K562 (cell line): ENCODE measurements at regions not wholly inside any gene's neighbourhood (a gene's known extent, or its start where the extent isn't known, plus 50 kb on each side); places are given as distances from the start of the nearest gene placed in this dataset.

Experiments used
- ATAC-seq: fragments of 200-7000 bp; cut with Tn5 transposase; 3 replicates; pipeline ENCODE4 v1.9.1; 2020; ENCODE audit warnings: moderate library complexity
- BruUV-seq: library from RNA; stranded (reverse); fragments of 400-500 nt; replicated peaks from 2 replicates; lab custom pipeline; 2021; lab: Mats Ljungman, UMichigan
- CTCF ChIA-PET: fragments of 300-600 bp; formaldehyde crosslinking; extraction: SDS; loops from one replicate; lab custom pipeline; 2021; ENCODE audit warnings: low intra/inter-chr PET ratio; lab: Yijun Ruan, JAX
- POLR2A ChIA-PET: fragments of 300-600, 350-650 bp; sonication (Branson Sonifier 250); formaldehyde crosslinking; extraction: SDS; loops from one replicate; lab custom pipeline; 2021; ENCODE audit warnings: antibody characterized with exemption, inconsistent platforms; lab: Yijun Ruan, JAX
- DNase-seq, 4 experiments: peaks; one replicate each; pipeline versions ENCODE4 v3.0.0 to v3.0.0-alpha.2; 2011 to 2018; ENCODE audit warnings: low spot score in 3 of 4, mixed read lengths in 3 of 4; ENCODE audit errors: extremely low read depth in 1 of 4
- FAIRE-seq: peaks from 2 replicates; lab custom pipeline; 2011; peaks lifted over from hg19 to GRCh38; lab: Jason Lieb, UNC
- H2AFZ ChIP-seq: 2 replicates; pipeline ENCODE4 v1.6.0; 2011; ENCODE audit warnings: low read depth, low read length, control low read depth, inconsistent platforms
- H3K27ac ChIP-seq: fragments of 200-600 bp; 3 replicates; pipeline ENCODE4 v1.8.0; 2011; ENCODE audit warnings: low read depth, mild to moderate bottlenecking, control low read depth, inconsistent platforms, low read length, moderate library complexity, mixed read lengths; ENCODE audit errors: extremely low read depth
- H3K27me3 ChIP-seq, 2 experiments: fragments of 300-600 bp in 1 of 2; 2 replicates in 1 of 2; 3 replicates in 1 of 2; pipeline versions ENCODE4 v1.6.0 to v1.8.0; 2011; ENCODE audit warnings: inconsistent platforms in 2 of 2, low read length in 2 of 2, mild to moderate bottlenecking in 1 of 2, mixed read lengths in 1 of 2, moderate library complexity in 1 of 2; ENCODE audit not compliant: control insufficient read depth in 2 of 2, insufficient read depth in 2 of 2
- H3K36me3 ChIP-seq: fragments of 300-600 bp; 3 replicates; pipeline ENCODE4 v1.8.0; 2011; ENCODE audit warnings: mild to moderate bottlenecking, low read length, inconsistent platforms; ENCODE audit not compliant: control insufficient read depth, insufficient read depth
- H3K4me1 ChIP-seq, 2 experiments: fragments of 200-600 bp in 1 of 2; replicated peaks in 1 of 2; 2 replicates in 1 of 2; 3 replicates in 1 of 2; pipeline versions ENCODE4 v1.5.1 to v1.8.0; 2011; ENCODE audit warnings: inconsistent platforms in 2 of 2, low read length in 2 of 2, mild to moderate bottlenecking in 1 of 2, mixed read lengths in 1 of 2, moderate library complexity in 1 of 2; ENCODE audit not compliant: control insufficient read depth in 2 of 2, insufficient read depth in 2 of 2
- H3K4me2 ChIP-seq: 2 replicates; pipeline ENCODE4 v1.6.1; 2011; ENCODE audit warnings: low read length, control low read depth, inconsistent platforms, mixed read lengths; ENCODE audit not compliant: insufficient read depth
- H3K4me3 ChIP-seq: fragments of 200-600 bp; sonication (generic), shearing (Covaris generic); 2 replicates; pipeline ENCODE4 v1.5.1; 2016; ENCODE audit warnings: control low read depth, inconsistent platforms
- H3K79me2 ChIP-seq: fragments of 200-600 bp; 3 replicates; pipeline ENCODE4 v1.8.0; 2011; ENCODE audit warnings: low read length, inconsistent platforms; ENCODE audit not compliant: control insufficient read depth, insufficient read depth
- H3K9ac ChIP-seq, 2 experiments: 2 replicates each; pipeline versions ENCODE4 v1.6.0 to v1.6.1; 2011; ENCODE audit warnings: low read depth in 2 of 2, low read length in 2 of 2, control low read depth in 1 of 2, inconsistent platforms in 1 of 2, mild to moderate bottlenecking in 1 of 2, mixed read lengths in 1 of 2; ENCODE audit not compliant: insufficient read depth in 1 of 2
- H3K9me1 ChIP-seq: one replicate; pipeline ENCODE4 v1.6.0; 2011; ENCODE audit warnings: inconsistent platforms, mild to moderate bottlenecking, low read length, moderate library complexity; ENCODE audit not compliant: control insufficient read depth, insufficient read depth
- H3K9me3 ChIP-seq: replicated peaks from 2 replicates; pipeline ENCODE4 v1.5.1; 2011; ENCODE audit warnings: low read depth, low read length, inconsistent platforms; ENCODE audit not compliant: control insufficient read depth, insufficient read depth
- H4K20me1 ChIP-seq: replicated peaks from 2 replicates; pipeline ENCODE4 v1.6.1; 2011; ENCODE audit warnings: low read length, inconsistent platforms, mixed read lengths; ENCODE audit not compliant: control insufficient read depth, insufficient read depth
- C11orf30 ChIP-seq: fragments of 450-650 bp; IDR thresholded peaks from 2 replicates; pipeline ENCODE4 v1.6.1; 2016; ENCODE audit warnings: low read depth, mild to moderate bottlenecking
- KLF6 ChIP-seq: fragments of 250-450 bp; sonication (Bioruptor Pico); IDR thresholded peaks from 2 replicates; pipeline ENCODE4 v1.4.0; 2020; ENCODE audit warnings: mild to moderate bottlenecking, moderate library complexity, borderline replicate concordance
- MAFF ChIP-seq: IDR thresholded peaks from 2 replicates; pipeline ENCODE4 v1.6.1; 2012; ENCODE audit warnings: low read length, improper control_type of control experiment
- MAFG ChIP-seq: fragments of 450-650 bp; conservative IDR thresholded peaks from 2 replicates; pipeline ENCODE4 v1.6.1; 2016; ENCODE audit warnings: missing genetic modification characterization, missing compliant biosample characterization
- MAFK ChIP-seq: IDR thresholded peaks from 2 replicates; pipeline ENCODE4 v1.6.1; 2011; ENCODE audit warnings: low read length, improper control_type of control experiment
- NFE2 ChIP-seq: IDR thresholded peaks from 2 replicates; pipeline ENCODE4 v1.6.1; 2014; ENCODE audit warnings: antibody characterized with exemption, low read depth
- NFE2L1 ChIP-seq: fragments of 450-650 bp; IDR thresholded peaks from 2 replicates; pipeline ENCODE4 v1.6.1; 2016; ENCODE audit warnings: missing genetic modification characterization, low read depth, mild to moderate bottlenecking, missing compliant biosample characterization, moderate library complexity, borderline replicate concordance
- OTX1 ChIP-seq: fragments of 450-650 bp; formaldehyde crosslinking; IDR thresholded peaks from 2 replicates; pipeline ENCODE4 v1.4.0; 2022; ENCODE audit warnings: mild to moderate bottlenecking
- TAF7 ChIP-seq: fragments of 450-650 bp; IDR thresholded peaks from 2 replicates; pipeline ENCODE4 v1.6.1; 2016; ENCODE audit warnings: missing genetic modification characterization, missing compliant biosample characterization
- ZKSCAN1 ChIP-seq: fragments of 150-350 bp; IDR thresholded peaks from 2 replicates; pipeline ENCODE4 v1.6.1; 2016; ENCODE audit warnings: low read depth, low read length
- ZKSCAN8 ChIP-seq: fragments of 200-800 bp; sonication (Bioruptor generic); IDR thresholded peaks from 2 replicates; pipeline ENCODE4 v1.6.1; 2016; ENCODE audit warnings: missing genetic modification characterization, missing compliant biosample characterization
- ZNF316 ChIP-seq: fragments of 450-650 bp; IDR thresholded peaks from 2 replicates; pipeline ENCODE4 v1.6.1; 2016
- ZNF699 ChIP-seq: fragments of 250-450 bp; sonication (Bioruptor Pico); IDR thresholded peaks from 2 replicates; pipeline ENCODE4 v1.8.0; 2021; ENCODE audit warnings: mild to moderate bottlenecking, moderate library complexity; ENCODE audit not compliant: insufficient replicate concordance
- WGBS: fragments of 100-300 bp; shearing (Covaris generic); methylation state at CpG from one replicate; pipeline ENCODE4 v1.1.6; 2016; ENCODE audit warnings: low coverage, mixed read lengths; ENCODE audit not compliant: insufficient coverage; ENCODE audit errors: missing lambda C conversion rate; 5-methylcytosine and 5-hydroxymethylcytosine counted together
- in situ Hi-C: fragments of 300-500 bp; cut with MboI; formaldehyde crosslinking; loops from 4 replicates; pipeline ENCODE4 v1.15.0; 2018; ENCODE audit warnings: inconsistent platforms, mixed read lengths
- intact Hi-C: fragments of 100-400 bp; cut with micrococcal nuclease; formaldehyde crosslinking; loops from 2 replicates; pipeline ENCODE4 v1.14.2; 2022
- TF ChIP-seq, protein P1 (sequence below), 2 experiments: fragments of 450-650 bp in 1 of 2; IDR thresholded peaks; 2 replicates each; pipeline ENCODE4 v1.6.1; 2011 to 2017; ENCODE audit warnings: low read depth in 2 of 2, antibody characterized with exemption in 1 of 2, borderline replicate concordance in 1 of 2, low read length in 1 of 2, mild to moderate bottlenecking in 1 of 2, mixed read lengths in 1 of 2; ENCODE audit not compliant: control insufficient read depth in 1 of 2
- TF ChIP-seq, protein P2 (sequence below): fragments of 250-450 bp; sonication (Bioruptor Pico); IDR thresholded peaks from 2 replicates; pipeline ENCODE4 v1.5.0; 2022; ENCODE audit warnings: mild to moderate bottlenecking
- TF ChIP-seq, protein P3 (sequence below): fragments of 200-800 bp; sonication (Bioruptor generic); IDR thresholded peaks from 2 replicates; pipeline ENCODE4 v1.6.1; 2017; ENCODE audit warnings: missing genetic modification characterization, missing compliant biosample characterization

DNA sequence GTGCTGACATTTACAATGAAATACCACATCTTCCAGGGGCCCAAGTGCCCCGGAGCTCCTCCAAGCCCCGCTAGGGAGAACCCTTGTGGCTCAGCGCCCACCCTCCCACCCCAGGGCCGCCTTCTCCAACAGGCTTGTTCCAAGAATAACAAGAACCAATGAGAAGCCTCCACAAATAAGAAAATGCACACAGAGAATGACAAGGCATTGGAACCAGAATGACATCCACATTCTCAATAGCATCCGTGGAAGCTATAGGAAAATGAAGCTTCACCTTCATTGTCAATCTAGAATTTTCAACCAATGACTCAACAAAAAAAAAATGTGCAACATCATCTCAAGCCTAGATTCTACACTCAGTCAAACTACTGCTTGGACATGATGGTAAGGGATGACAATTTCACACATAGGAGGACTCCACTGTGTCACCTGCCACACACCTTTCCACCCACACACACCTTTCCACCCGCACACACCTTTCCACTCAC lies 50.4 kb upstream of the PPP2R2D start:
- WGBS = 0% methylated on average over 3 of the region's 6 CpGs
- no peak overlapping the region for H3K9ac ChIP-seq
- TF ChIP-seq C11orf30 = peak; percentile 69; the same call in 1 of the 2 replicates
- TF ChIP-seq, protein P1, sequence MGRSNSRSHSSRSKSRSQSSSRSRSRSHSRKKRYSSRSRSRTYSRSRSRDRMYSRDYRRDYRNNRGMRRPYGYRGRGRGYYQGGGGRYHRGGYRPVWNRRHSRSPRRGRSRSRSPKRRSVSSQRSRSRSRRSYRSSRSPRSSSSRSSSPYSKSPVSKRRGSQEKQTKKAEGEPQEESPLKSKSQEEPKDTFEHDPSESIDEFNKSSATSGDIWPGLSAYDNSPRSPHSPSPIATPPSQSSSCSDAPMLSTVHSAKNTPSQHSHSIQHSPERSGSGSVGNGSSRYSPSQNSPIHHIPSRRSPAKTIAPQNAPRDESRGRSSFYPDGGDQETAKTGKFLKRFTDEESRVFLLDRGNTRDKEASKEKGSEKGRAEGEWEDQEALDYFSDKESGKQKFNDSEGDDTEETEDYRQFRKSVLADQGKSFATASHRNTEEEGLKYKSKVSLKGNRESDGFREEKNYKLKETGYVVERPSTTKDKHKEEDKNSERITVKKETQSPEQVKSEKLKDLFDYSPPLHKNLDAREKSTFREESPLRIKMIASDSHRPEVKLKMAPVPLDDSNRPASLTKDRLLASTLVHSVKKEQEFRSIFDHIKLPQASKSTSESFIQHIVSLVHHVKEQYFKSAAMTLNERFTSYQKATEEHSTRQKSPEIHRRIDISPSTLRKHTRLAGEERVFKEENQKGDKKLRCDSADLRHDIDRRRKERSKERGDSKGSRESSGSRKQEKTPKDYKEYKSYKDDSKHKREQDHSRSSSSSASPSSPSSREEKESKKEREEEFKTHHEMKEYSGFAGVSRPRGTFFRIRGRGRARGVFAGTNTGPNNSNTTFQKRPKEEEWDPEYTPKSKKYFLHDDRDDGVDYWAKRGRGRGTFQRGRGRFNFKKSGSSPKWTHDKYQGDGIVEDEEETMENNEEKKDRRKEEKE (IDR thresholded peaks at IDR 0.05; ENCODE audit: borderline replicate concordance in 1 of 2, control insufficient read depth in 1 of 2, low read depth in 2 of 2, low read length in 1 of 2) = no peak
- no peak for TF ChIP-seq OTX1 (CRISPR knock-in tag)
- peak; percentile 55 for TF ChIP-seq NFE2
- TF ChIP-seq MAFG (tag) = peak; percentile 89
- no peak for TF ChIP-seq ZKSCAN1
- TF ChIP-seq NFE2L1 (tag) = peak; percentile 74
- TF ChIP-seq ZNF699 (CRISPR knock-in tag) = no peak
- TF ChIP-seq KLF6 (CRISPR knock-in tag) = no peak
- peak; percentile 15; the same call in 1 of the 2 replicates for TF ChIP-seq MAFK
- no peak for TF ChIP-seq ZKSCAN8
- TF ChIP-seq, protein P2, sequence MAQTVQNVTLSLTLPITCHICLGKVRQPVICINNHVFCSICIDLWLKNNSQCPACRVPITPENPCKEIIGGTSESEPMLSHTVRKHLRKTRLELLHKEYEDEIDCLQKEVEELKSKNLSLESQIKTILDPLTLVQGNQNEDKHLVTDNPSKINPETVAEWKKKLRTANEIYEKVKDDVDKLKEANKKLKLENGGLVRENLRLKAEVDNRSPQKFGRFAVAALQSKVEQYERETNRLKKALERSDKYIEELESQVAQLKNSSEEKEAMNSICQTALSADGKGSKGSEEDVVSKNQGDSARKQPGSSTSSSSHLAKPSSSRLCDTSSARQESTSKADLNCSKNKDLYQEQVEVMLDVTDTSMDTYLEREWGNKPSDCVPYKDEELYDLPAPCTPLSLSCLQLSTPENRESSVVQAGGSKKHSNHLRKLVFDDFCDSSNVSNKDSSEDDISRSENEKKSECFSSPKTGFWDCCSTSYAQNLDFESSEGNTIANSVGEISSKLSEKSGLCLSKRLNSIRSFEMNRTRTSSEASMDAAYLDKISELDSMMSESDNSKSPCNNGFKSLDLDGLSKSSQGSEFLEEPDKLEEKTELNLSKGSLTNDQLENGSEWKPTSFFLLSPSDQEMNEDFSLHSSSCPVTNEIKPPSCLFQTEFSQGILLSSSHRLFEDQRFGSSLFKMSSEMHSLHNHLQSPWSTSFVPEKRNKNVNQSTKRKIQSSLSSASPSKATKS = no peak
- peak; percentile 96 for TF ChIP-seq ZNF316
- TF ChIP-seq MAFF = peak; percentile 51
- no peak for TF ChIP-seq TAF7 (tag)
- TF ChIP-seq, protein P3, sequence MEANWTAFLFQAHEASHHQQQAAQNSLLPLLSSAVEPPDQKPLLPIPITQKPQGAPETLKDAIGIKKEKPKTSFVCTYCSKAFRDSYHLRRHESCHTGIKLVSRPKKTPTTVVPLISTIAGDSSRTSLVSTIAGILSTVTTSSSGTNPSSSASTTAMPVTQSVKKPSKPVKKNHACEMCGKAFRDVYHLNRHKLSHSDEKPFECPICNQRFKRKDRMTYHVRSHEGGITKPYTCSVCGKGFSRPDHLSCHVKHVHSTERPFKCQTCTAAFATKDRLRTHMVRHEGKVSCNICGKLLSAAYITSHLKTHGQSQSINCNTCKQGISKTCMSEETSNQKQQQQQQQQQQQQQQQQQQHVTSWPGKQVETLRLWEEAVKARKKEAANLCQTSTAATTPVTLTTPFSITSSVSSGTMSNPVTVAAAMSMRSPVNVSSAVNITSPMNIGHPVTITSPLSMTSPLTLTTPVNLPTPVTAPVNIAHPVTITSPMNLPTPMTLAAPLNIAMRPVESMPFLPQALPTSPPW (CRISPR knock-in tag) = no peak
- H3K27ac ChIP-seq = no peak overlapping the region
- no TSS peak for BruUV-seq
- POLR2A ChIA-PET = no interaction called here
- CTCF ChIA-PET = no interaction called here
- no peaks in the 10 kb centered on the region for H3K9me3 ChIP-seq
- no peaks in the 10 kb centered on the region for H3K9me1 ChIP-seq
- H3K4me1 ChIP-seq = peaks cover 0 to 17% of the 10 kb centered on the region in 2 experiments; a peak in 2 of 5 replicates
- H2AFZ ChIP-seq = no peak overlapping the region
- no peak overlapping the region for H3K4me2 ChIP-seq
- H3K4me3 ChIP-seq = no peak overlapping the region
- no peaks in the 10 kb centered on the region for H3K79me2 ChIP-seq
- intact Hi-C loops (no loop called here), in situ Hi-C loops (no loop called here)
- DNase-seq (no peak), FAIRE-seq (no peak), ATAC-seq (no peak)
- no peaks in the 10 kb centered on the region for H4K20me1 ChIP-seq
- peaks cover 10 to 71% of the 10 kb centered on the region in 2 experiments; a peak in 4 of 5 replicates for H3K27me3 ChIP-seq
- no peaks in the 10 kb centered on the region for H3K36me3 ChIP-seq
